Large intestine (tissue), 3 donors: ENCODE measurements at regions not wholly inside any gene's neighbourhood (a gene's known extent, or its start where the extent isn't known, plus 50 kb on each side); places are given as distances from the start of the nearest gene placed in this dataset.

Experiments
- DNase-seq, 2 donors: peaks; one replicate each; pipeline versions ENCODE4 v3.0.0 to v3.0.0-alpha.2; 2013
- H3K27ac ChIP-seq: one replicate; pipeline ENCODE4 v1.5.1; 2013; ENCODE audit warnings: low read length
- H3K27me3 ChIP-seq: 2 replicates; pipeline ENCODE4 v1.6.1; 2013; ENCODE audit warnings: low read length; ENCODE audit not compliant: control insufficient read depth, insufficient read depth
- H3K36me3 ChIP-seq: 2 replicates; pipeline ENCODE4 v1.6.1; 2013; ENCODE audit warnings: low read length; ENCODE audit not compliant: control insufficient read depth, insufficient read depth
- H3K4me1 ChIP-seq: one replicate; pipeline ENCODE4 v1.6.1; 2013; ENCODE audit warnings: low read length; ENCODE audit not compliant: control insufficient read depth, insufficient read depth
- H3K4me3 ChIP-seq: one replicate; pipeline ENCODE4 v1.5.1; 2013; ENCODE audit warnings: low read length
- H3K9me3 ChIP-seq: one replicate; pipeline ENCODE4 v1.6.1; 2013; ENCODE audit warnings: mild to moderate bottlenecking, low read depth, low read length, moderate library complexity; ENCODE audit not compliant: control insufficient read depth
- WGBS: methylation state at CpG from one replicate; pipeline ENCODE4 v1.1.5; 2013; ENCODE audit warnings: low lambda C conversion rate; ENCODE audit not compliant: insufficient coverage; 5-methylcytosine and 5-hydroxymethylcytosine counted together

DNA sequence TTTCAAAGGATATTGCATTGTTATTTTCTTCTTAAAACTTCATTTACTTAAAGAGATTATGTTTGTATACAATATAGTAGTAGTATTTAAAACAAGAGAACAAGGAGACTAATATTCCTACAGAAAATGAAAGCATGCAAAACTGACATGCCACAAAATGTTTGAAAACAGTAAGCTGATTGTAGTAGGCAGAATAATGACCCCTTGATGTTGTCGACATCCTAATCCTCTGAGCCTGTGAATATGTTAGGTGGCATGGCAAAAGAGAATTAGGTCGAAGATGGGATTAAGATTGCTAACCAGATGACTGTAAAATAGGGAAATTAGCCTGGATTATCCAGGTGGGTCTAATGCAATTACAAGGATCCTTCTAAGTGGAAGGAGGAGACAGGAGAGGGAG, 522.2 kb upstream of the NR3C2 start:
- Histone ChIP-seq H3K27me3 (no peaks in the 10 kb centered on the region), H3K4me1 (no peaks in the 10 kb centered on the region), H3K36me3 (no peaks in the 10 kb centered on the region), H3K4me3 (no peak overlapping the region), H3K27ac (no peak overlapping the region), H3K9me3 (no peaks in the 10 kb centered on the region)
- no CpG with 5 or more reads among the region's 2 CpGs for WGBS
- DNase-seq: no peak

DNA sequence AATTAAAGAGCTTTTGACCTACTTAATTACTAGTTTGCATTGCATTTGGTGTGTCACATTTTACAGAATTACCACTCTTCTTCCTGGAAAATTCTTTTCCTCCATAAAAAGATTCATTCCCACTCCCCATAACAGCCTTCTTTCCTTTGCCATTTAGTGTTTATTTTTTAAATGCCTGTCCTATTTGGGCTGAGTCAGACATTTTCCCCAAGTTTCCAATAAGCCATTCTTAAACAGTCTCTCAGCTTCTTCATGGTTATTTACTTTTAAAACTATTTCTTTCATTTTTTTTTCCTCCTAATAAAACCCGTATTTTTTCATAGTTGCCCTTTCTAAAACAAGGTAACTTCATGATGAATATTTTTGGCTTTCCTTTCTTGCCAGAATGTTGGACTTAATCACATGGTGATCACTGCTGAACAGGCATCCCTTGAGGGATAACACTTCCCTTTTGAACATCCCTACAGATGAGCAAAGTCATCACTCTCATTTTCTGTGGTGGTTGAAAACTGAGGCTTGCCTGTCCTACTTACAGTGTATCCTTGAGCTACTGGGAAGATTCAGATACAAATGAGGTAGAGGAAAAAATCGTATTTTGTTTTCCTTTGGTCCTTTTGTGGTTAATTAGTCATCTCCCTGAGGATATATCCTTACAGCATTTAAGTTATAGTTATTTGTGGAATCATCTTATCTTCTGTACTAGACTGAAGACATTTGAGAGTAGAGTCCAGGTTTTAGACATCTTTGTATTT, 520.5 kb upstream of the NR3C2 start:
- Histone ChIP-seq H3K4me3 (no peak overlapping the region), H3K27me3 (no peaks in the 10 kb centered on the region), H3K9me3 (no peaks in the 10 kb centered on the region), H3K27ac (no peak overlapping the region), H3K36me3 (no peaks in the 10 kb centered on the region), H3K4me1 (no peaks in the 10 kb centered on the region)
- 70% methylated on average over 1 of the region's 2 CpGs for WGBS
- no peak for DNase-seq

DNA sequence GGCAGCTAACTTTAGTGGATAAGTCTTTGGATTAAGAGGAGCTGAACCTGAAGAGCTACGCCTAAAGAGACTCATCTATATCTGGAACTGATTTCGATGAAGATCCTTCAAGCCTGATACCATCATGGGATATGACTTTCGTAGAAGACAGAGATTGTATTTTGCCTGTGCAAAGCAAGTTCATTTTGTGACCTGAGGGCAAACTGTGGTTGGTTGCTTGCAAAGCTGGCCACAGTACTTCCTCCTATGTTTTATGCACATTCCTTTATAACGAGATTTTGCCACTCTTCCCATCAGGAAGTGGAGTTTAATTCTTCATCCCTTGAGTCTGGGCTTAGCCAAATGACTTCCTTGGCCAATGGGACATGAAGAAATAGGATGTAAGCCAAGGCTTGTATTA, 519.3 kb upstream of the NR3C2 start:
- no peak overlapping the region for H3K27ac ChIP-seq
- WGBS: 43% methylated on average over 1 of the region's 4 CpGs

DNA sequence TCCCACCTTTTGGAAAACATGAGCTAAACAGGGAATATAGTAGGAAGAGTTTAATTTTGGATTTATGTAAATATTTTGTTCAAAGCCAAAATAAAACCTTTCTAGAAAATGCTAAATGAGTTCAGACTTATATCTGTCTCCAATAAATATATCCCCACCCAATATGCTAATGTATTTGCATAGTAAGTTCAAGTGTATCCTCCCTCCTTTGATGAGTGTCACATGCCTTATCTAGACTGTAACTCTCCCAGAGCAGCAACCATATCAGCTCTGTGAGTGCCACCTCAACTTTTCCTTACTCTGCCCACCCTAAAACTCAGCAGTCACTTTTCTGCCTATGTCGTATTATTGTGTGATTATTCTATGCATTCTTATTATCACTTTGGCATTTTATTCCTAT, 516.1 kb upstream of the NR3C2 start:
- 100% methylated on average over 1 of the region's 1 CpG for WGBS
- no peaks in the 10 kb centered on the region for H3K9me3 ChIP-seq
- H3K4me3 ChIP-seq: no peak overlapping the region
- no peak for DNase-seq
- H3K4me1 ChIP-seq: no peaks in the 10 kb centered on the region
- no peak overlapping the region for H3K27ac ChIP-seq
- no peaks in the 10 kb centered on the region for H3K27me3 ChIP-seq
- no peaks in the 10 kb centered on the region for H3K36me3 ChIP-seq

More for the DNA sequence above, 519.3 kb upstream of the NR3C2 start:
- no peak for DNase-seq
- no peaks in the 10 kb centered on the region for H3K27me3 ChIP-seq
- H3K4me3 ChIP-seq: no peak overlapping the region
- no peaks in the 10 kb centered on the region for H3K4me1 ChIP-seq
- no peaks in the 10 kb centered on the region for H3K9me3 ChIP-seq
- no peaks in the 10 kb centered on the region for H3K36me3 ChIP-seq

- 100% methylated on average over 1 of the region's 1 CpG for WGBS
- no peaks in the 10 kb centered on the region for H3K27me3 ChIP-seq
- no peaks in the 10 kb centered on the region for H3K36me3 ChIP-seq
These were observed 513.5 kb upstream of the NR3C2 start for GRCh38 chr4:148955564-148956297.

GRCh38 chr4:148954011-148954749, 512.0 kb upstream of the NR3C2 start:
- Histone ChIP-seq H3K27ac (no peak overlapping the region), H3K9me3 (no peaks in the 10 kb centered on the region), H3K4me3 (no peak overlapping the region), H3K4me1 (no peaks in the 10 kb centered on the region), H3K27me3 (no peaks in the 10 kb centered on the region), H3K36me3 (no peaks in the 10 kb centered on the region)
- no peak for DNase-seq
- WGBS: no CpG with 5 or more reads among the region's 7 CpGs

More at GRCh38 chr4:148955564-148956297, 513.5 kb upstream of the NR3C2 start:
- H3K27ac ChIP-seq: no peak overlapping the region
- H3K9me3 ChIP-seq: no peaks in the 10 kb centered on the region
- no peaks in the 10 kb centered on the region for H3K4me1 ChIP-seq
- no peak for DNase-seq
- no peak overlapping the region for H3K4me3 ChIP-seq

DNA sequence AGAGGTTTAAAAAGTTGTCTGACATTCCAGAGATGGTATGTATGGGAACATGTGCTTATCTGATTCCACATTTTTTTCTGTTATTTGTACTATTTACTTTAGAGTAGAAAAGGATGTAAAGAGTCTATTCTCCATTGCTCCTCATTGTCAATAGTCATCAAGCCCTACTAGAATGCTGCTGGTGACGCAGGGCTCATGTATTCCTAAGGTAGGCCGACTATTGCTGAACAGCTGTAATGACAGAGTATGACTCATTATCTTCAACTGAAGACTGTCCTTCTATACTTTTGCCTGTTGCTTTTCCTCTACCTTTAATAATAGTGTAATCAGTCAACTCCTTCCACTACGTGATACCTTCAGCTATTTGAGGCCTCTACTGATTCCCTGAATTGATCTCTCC, 509.1 kb upstream of the NR3C2 start:
- no CpG with 5 or more reads among the region's 3 CpGs for WGBS
- no peak for DNase-seq
- Histone ChIP-seq H3K9me3 (no peaks in the 10 kb centered on the region), H3K36me3 (no peaks in the 10 kb centered on the region), H3K27ac (no peak overlapping the region), H3K4me3 (no peak overlapping the region), H3K4me1 (no peaks in the 10 kb centered on the region), H3K27me3 (no peaks in the 10 kb centered on the region)

GRCh38 chr4:148946271-148946670, 504.1 kb upstream of the NR3C2 start:
- Histone ChIP-seq H3K27me3 (no peaks in the 10 kb centered on the region), H3K4me3 (no peak overlapping the region), H3K27ac (no peak overlapping the region), H3K36me3 (no peaks in the 10 kb centered on the region), H3K9me3 (no peaks in the 10 kb centered on the region), H3K4me1 (no peaks in the 10 kb centered on the region)
- 86% methylated on average over 1 of the region's 1 CpG for WGBS
- no peak for DNase-seq

GRCh38 chr4:148944839-148945219, 502.6 kb upstream of the NR3C2 start:
- H3K4me1 ChIP-seq: no peaks in the 10 kb centered on the region
- H3K4me3 ChIP-seq: no peak overlapping the region
- H3K36me3 ChIP-seq: no peaks in the 10 kb centered on the region
- no peaks in the 10 kb centered on the region for H3K9me3 ChIP-seq
- no peak for DNase-seq
- no peaks in the 10 kb centered on the region for H3K27me3 ChIP-seq
- no peak overlapping the region for H3K27ac ChIP-seq

- H3K4me3 ChIP-seq: no peak overlapping the region
- no peaks in the 10 kb centered on the region for H3K4me1 ChIP-seq
- no peaks in the 10 kb centered on the region for H3K9me3 ChIP-seq
- DNase-seq: no peak
- no peaks in the 10 kb centered on the region for H3K36me3 ChIP-seq
- WGBS: 86% methylated on average over 2 of the region's 10 CpGs
- no peaks in the 10 kb centered on the region for H3K27me3 ChIP-seq
- no peak overlapping the region for H3K27ac ChIP-seq
These were observed 502.1 kb upstream of the NR3C2 start for GRCh38 chr4:148944136-148944838.
